ENCODE measurements at regions not wholly inside any gene's neighbourhood (a gene's known extent, or its start where the extent isn't known, plus 50 kb on each side); places are given as distances from the start of the nearest gene placed in this dataset.

- Histone ChIP-seq H3K79me1 (ENCODE audit: low read depth, low read length) (no peaks in the 10 kb centered on the region), H3K27me3 (replicated peaks in 1 of 4; ENCODE audit: control insufficient read depth in 3 of 4, extremely low read depth in 1 of 4, insufficient read depth in 3 of 4, low read length in 3 of 4) (no peaks in the 10 kb centered on the region), H3K4me2 (ENCODE audit: insufficient read depth in 1 of 2, low read depth in 2 of 2, low read length in 2 of 2) (no peak overlapping the region), H3K18ac (ENCODE audit: extremely low read depth, low read length) (no peak overlapping the region), H2BK5ac (ENCODE audit: low read depth, low read length) (no peak overlapping the region), H3K23ac (ENCODE audit: insufficient read length) (no peak overlapping the region), H4K8ac (ENCODE audit: extremely low read depth, insufficient read depth, low read length) (no peak overlapping the region), H3K9ac (replicated peaks in 1 of 4; ENCODE audit: extremely low read depth in 1 of 4, low read depth in 3 of 4, low read length in 3 of 4) (no peak overlapping the region), H3K36me3 (ENCODE audit: control insufficient read depth in 2 of 4, insufficient read depth in 4 of 4, low read length in 3 of 4) (no peaks in the 10 kb centered on the region), H4K91ac (replicated peaks; ENCODE audit: insufficient read length, low read length) (no peak overlapping the region), H3K4me1 (replicated peaks in 1 of 4; ENCODE audit: control insufficient read depth in 3 of 4, insufficient read depth in 4 of 4, low read length in 3 of 4) (peaks cover 0 to 5% (median 4%) of the 10 kb centered on the region in 4 experiments; a peak in 2 of 7 replicates), H4K20me1 (replicated peaks in 1 of 2; ENCODE audit: control insufficient read depth in 1 of 2, insufficient read depth in 2 of 2, low read length in 2 of 2) (no peaks in the 10 kb centered on the region), H2BK12ac (ENCODE audit: low read depth, low read length) (no peak overlapping the region), H2AFZ (ENCODE audit: low read length) (no peak overlapping the region), H3K23me2 (ENCODE audit: low read depth, low read length) (no peaks in the 10 kb centered on the region), H4K5ac (ENCODE audit: insufficient read length, low read depth, low read length) (no peak overlapping the region), H3K4ac (replicated peaks; ENCODE audit: insufficient read length, low read depth, low read length) (no peak overlapping the region), H3K4me3 (ENCODE audit: extremely low read depth in 1 of 4, insufficient read depth in 2 of 4, low read depth in 3 of 4, low read length in 4 of 4) (no peak overlapping the region), H2BK15ac (ENCODE audit: low read length) (no peak overlapping the region), H3K9me3 (ENCODE audit: insufficient read depth in 2 of 2, low read depth in 1 of 2, low read length in 1 of 2) (no peaks in the 10 kb centered on the region), H3K14ac (ENCODE audit: insufficient read length) (no peak overlapping the region), H2BK120ac (replicated peaks; ENCODE audit: low read depth, low read length) (no peak overlapping the region), H2BK20ac (ENCODE audit: low read length) (no peak overlapping the region), H3K79me2 (ENCODE audit: control insufficient read depth in 1 of 2, insufficient read depth in 2 of 2, low read length in 2 of 2) (no peaks in the 10 kb centered on the region), H3K27ac (ENCODE audit: low read depth, low read length) (no peak overlapping the region), H2AK5ac (ENCODE audit: low read depth, low read length) (no peak overlapping the region), H3K56ac (replicated peaks; ENCODE audit: insufficient read length, low read depth, low read length) (no peak overlapping the region)
- DNase-seq (ENCODE audit: low read depth in 1 of 2, low spot score in 2 of 2) = no peak
- ChIA-PET CTCF (ENCODE audit: partially characterized antibody) (interaction anchor here (0.5 to 2.3 kb wide), 5 partner anchors 12 to 140 kb away, joined by 3 to 9 read pairs (median 4); no protein-coding TSS in a partner anchor), POLR2A (ENCODE audit: partially characterized antibody) (no interaction called here)
- FAIRE-seq = no peak
- 82% methylated on average over 6 of the region's 6 CpGs; no CpG with 5 or more reads in 1 of the 2 experiments for WGBS, 2 experiments (ENCODE audit: extremely low coverage in 1 of 2, insufficient coverage in 1 of 2, insufficient read length in 1 of 2, insufficient replicate concordance in 2 of 2, low coverage in 1 of 2, low lambda C conversion rate in 2 of 2, missing lambda C conversion rate in 1 of 2)
- TF ChIP-seq RNF2 (IDR thresholded peaks at IDR 0.05; ENCODE audit: borderline replicate concordance, low read depth, low read length, missing control alignments, poor library complexity, severe bottlenecking) = no peak
- TF ChIP-seq SIN3A (conservative IDR thresholded peaks at IDR 0.05 in 1 of 2, IDR thresholded peaks at IDR 0.05 in 1 of 2; ENCODE audit: low read depth in 1 of 2, low read length in 2 of 2) = no peak
- TF ChIP-seq POU5F1 (IDR thresholded peaks at IDR 0.05; ENCODE audit: low read depth, low read length) = no peak
- TF ChIP-seq HDAC6 (IDR thresholded peaks at IDR 0.05; ENCODE audit: low read depth, low read length) = no peak
- TF ChIP-seq CTCF (IDR thresholded peaks at IDR 0.05; ENCODE audit: control extremely low read depth in 1 of 3, insufficient read depth in 1 of 3, low read depth in 1 of 3, low read length in 3 of 3) = no peak
These were observed 94.9 kb upstream of the CEP85L start for GRCh38 chr6:118746145-118746824.

All from H1 (cell line).